ENCODE measurements at regions not wholly inside any gene's neighbourhood (a gene's known extent, or its start where the extent isn't known, plus 50 kb on each side); places are given as distances from the start of the nearest gene placed in this dataset.

DNA sequence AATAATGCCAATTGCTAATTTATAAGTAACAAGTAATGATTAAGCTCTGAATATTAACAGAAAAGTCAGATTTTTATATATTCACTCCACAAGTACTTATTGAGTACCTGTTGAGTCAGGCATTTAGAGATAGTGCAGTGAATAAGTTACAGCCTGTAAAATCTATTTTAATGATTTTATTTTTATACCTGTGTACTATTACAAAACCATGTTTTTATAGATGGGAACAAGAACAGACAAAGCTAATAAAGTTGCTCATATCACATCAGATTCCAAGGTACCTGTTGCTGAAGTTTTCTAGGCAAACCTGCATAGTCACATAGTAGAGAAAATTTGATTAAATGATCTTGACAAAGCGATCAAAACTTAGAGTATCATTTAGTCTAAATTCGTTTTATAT, 623.7 kb downstream of the EFNA5 start:
- no peaks in the 10 kb centered on the region for H3K27me3 ChIP-seq
- no peak for TF ChIP-seq CTCF (IDR thresholded peaks at IDR 0.05)
- intact Hi-C loops (cut with DNase I), result no loop called here

GRCh38 chr5:107043665-107044064, 627.1 kb downstream of the EFNA5 start:
- H3K27ac ChIP-seq, result no peak overlapping the region
- H3K4me1 ChIP-seq, result no peaks in the 10 kb centered on the region
- intact Hi-C loops (cut with DNase I), result no loop called here
- H3K27me3 ChIP-seq, result no peaks in the 10 kb centered on the region
- DNase-seq (ENCODE audit: low spot score in 2 of 2), result no peak
- no peak overlapping the region for H3K4me3 ChIP-seq
- TF ChIP-seq CTCF (IDR thresholded peaks at IDR 0.05), result no peak
- H3K9me3 ChIP-seq, result no peaks in the 10 kb centered on the region
- H3K36me3 ChIP-seq, result no peaks in the 10 kb centered on the region

More for the DNA sequence above, 623.7 kb downstream of the EFNA5 start:
- Histone ChIP-seq H3K36me3 (no peaks in the 10 kb centered on the region), H3K4me1 (no peaks in the 10 kb centered on the region), H3K4me3 (no peak overlapping the region), H3K9me3 (no peaks in the 10 kb centered on the region), H3K27ac (no peak overlapping the region)
- DNase-seq (ENCODE audit: low spot score in 2 of 2), result no peak

DNA sequence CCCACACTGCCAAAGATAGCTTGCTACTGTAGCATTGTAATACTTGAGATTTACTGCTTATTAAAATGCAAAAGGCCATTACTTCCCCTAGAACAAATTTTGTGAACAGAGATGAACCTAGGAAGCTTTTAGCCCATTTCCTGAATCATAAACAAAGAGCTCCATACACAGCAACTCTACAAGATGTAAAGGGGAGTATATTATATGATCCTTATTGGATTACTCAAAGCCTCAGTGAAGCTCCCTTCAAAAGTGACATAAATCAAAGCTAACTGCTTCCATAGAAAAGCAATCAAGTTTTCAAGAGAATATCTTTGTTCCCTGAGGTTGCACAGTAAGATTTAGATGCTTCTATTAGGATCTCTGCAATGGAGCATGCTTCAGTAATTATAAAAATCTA, 629.8 kb downstream of the EFNA5 start:
- intact Hi-C loops (cut with DNase I), result no loop called here
- TF ChIP-seq CTCF (IDR thresholded peaks at IDR 0.05), result no peak
- no peaks in the 10 kb centered on the region for H3K36me3 ChIP-seq
- DNase-seq (ENCODE audit: low spot score in 2 of 2), result no peak
- no peak overlapping the region for H3K27ac ChIP-seq
- H3K9me3 ChIP-seq, result no peaks in the 10 kb centered on the region
- H3K4me1 ChIP-seq, result no peaks in the 10 kb centered on the region
- no peaks in the 10 kb centered on the region for H3K27me3 ChIP-seq
- no peak overlapping the region for H3K4me3 ChIP-seq

GRCh38 chr5:107032629-107033028, 638.1 kb downstream of the EFNA5 start:
- intact Hi-C loops (cut with DNase I), result no loop called here
- Histone ChIP-seq H3K27ac (no peak overlapping the region), H3K4me1 (no peaks in the 10 kb centered on the region), H3K9me3 (no peaks in the 10 kb centered on the region), H3K36me3 (no peaks in the 10 kb centered on the region), H3K4me3 (no peak overlapping the region), H3K27me3 (no peaks in the 10 kb centered on the region)
- DNase-seq (ENCODE audit: low spot score in 2 of 2), result no peak
- no peak for TF ChIP-seq CTCF (IDR thresholded peaks at IDR 0.05)

- no peak overlapping the region for H3K4me3 ChIP-seq
- DNase-seq (ENCODE audit: low spot score in 2 of 2), result no peak
- no peaks in the 10 kb centered on the region for H3K9me3 ChIP-seq
- no peak overlapping the region for H3K27ac ChIP-seq
- no peaks in the 10 kb centered on the region for H3K36me3 ChIP-seq
- no peaks in the 10 kb centered on the region for H3K4me1 ChIP-seq
- intact Hi-C loops (cut with DNase I), result no loop called here
- TF ChIP-seq CTCF (IDR thresholded peaks at IDR 0.05), result no peak
- no peaks in the 10 kb centered on the region for H3K27me3 ChIP-seq
Measured at GRCh38 chr5:107028938-107029337, 641.8 kb downstream of the EFNA5 start.

Data from ascending aorta (tissue), 2 donors.